Colonic mucosa (tissue), 4 donors: ENCODE measurements at regions not wholly inside any gene's neighbourhood (a gene's known extent, or its start where the extent isn't known, plus 50 kb on each side); places are given as distances from the start of the nearest gene placed in this dataset.

Experiments
- DNase-seq: peaks from one replicate; pipeline ENCODE4 v3.0.0-alpha.2; 2020
- H3K27ac ChIP-seq: fragments of 200-600 bp; one replicate; pipeline ENCODE4 v1.8.0; 2021
- H3K27me3 ChIP-seq: fragments of 200-600 bp; one replicate; pipeline ENCODE4 v1.8.0; 2021
- H3K36me3 ChIP-seq: fragments of 200-600 bp; one replicate; pipeline ENCODE4 v1.8.0; 2021
- H3K4me1 ChIP-seq: fragments of 200-600 bp; one replicate; pipeline ENCODE4 v1.8.0; 2021; ENCODE audit warnings: mild to moderate bottlenecking
- H3K4me3 ChIP-seq: fragments of 200-600 bp; one replicate; pipeline ENCODE4 v1.8.0; 2021
- H3K9ac ChIP-seq, 2 donors: one replicate each; pipeline ENCODE4 v1.7.0; 2013; ENCODE audit warnings: control low read depth in 2 of 2, low read depth in 2 of 2, low read length in 2 of 2
- H3K9me3 ChIP-seq: fragments of 200-600 bp; one replicate; pipeline ENCODE4 v1.8.0; 2021
- intact Hi-C: fragments of 100-400 bp; cut with DNase I; formaldehyde crosslinking; loops from one replicate; pipeline ENCODE4 v1.14.1; 2022
- TF ChIP-seq, protein P1 (sequence below): fragments of 200-600 bp; IDR thresholded peaks from one replicate; pipeline ENCODE4 v1.8.0; 2022; ENCODE audit warnings: antibody characterized with exemption, mild to moderate bottlenecking
- donor health status: healthy.
- donor health status: DM: no; HTN: no; CAD: no.
- donor health status: DM: no; HTN: no; CAD: no.

- no peaks in the 10 kb centered on the region for H3K36me3 ChIP-seq
- H3K4me1 ChIP-seq, result no peaks in the 10 kb centered on the region
- H3K4me3 ChIP-seq, result no peak overlapping the region
- intact Hi-C loops, result no loop called here
- no peak for DNase-seq
- TF ChIP-seq, protein P1, sequence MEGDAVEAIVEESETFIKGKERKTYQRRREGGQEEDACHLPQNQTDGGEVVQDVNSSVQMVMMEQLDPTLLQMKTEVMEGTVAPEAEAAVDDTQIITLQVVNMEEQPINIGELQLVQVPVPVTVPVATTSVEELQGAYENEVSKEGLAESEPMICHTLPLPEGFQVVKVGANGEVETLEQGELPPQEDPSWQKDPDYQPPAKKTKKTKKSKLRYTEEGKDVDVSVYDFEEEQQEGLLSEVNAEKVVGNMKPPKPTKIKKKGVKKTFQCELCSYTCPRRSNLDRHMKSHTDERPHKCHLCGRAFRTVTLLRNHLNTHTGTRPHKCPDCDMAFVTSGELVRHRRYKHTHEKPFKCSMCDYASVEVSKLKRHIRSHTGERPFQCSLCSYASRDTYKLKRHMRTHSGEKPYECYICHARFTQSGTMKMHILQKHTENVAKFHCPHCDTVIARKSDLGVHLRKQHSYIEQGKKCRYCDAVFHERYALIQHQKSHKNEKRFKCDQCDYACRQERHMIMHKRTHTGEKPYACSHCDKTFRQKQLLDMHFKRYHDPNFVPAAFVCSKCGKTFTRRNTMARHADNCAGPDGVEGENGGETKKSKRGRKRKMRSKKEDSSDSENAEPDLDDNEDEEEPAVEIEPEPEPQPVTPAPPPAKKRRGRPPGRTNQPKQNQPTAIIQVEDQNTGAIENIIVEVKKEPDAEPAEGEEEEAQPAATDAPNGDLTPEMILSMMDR, result no peak
- no peaks in the 10 kb centered on the region for H3K27me3 ChIP-seq
- H3K9me3 ChIP-seq, result no peaks in the 10 kb centered on the region
- H3K27ac ChIP-seq, result no peak overlapping the region
- H3K9ac ChIP-seq, result no peak overlapping the region
Measured at GRCh38 chrX:106499473-106499872, 112.3 kb upstream of the RADX start.

- no peak for DNase-seq
- intact Hi-C loops, result no loop called here
- H3K9me3 ChIP-seq, result no peaks in the 10 kb centered on the region
- H3K36me3 ChIP-seq, result no peaks in the 10 kb centered on the region
- H3K27me3 ChIP-seq, result no peaks in the 10 kb centered on the region
- TF ChIP-seq, protein P1, result no peak
- no peak overlapping the region for H3K4me3 ChIP-seq
- no peaks in the 10 kb centered on the region for H3K4me1 ChIP-seq
- no peak overlapping the region for H3K27ac ChIP-seq
- H3K9ac ChIP-seq, result no peak overlapping the region
Measured at GRCh38 chrX:106510713-106511403, 100.9 kb upstream of the RADX start.
